ENCODE measurements at regions not wholly inside any gene's neighbourhood (a gene's known extent, or its start where the extent isn't known, plus 50 kb on each side); places are given as distances from the start of the nearest gene placed in this dataset.

- H3K36me3 ChIP-seq, result no peaks in the 10 kb centered on the region
- intact Hi-C loops (cut with DNase I; ENCODE audit: low total_unique reads), result no loop called here
- H3K27ac ChIP-seq, result no peak overlapping the region
- H3K27me3 ChIP-seq, result no peaks in the 10 kb centered on the region
- H3K4me3 ChIP-seq, result peak overlapping the region; percentile 41 to 51
- H3K4me1 ChIP-seq, result no peaks in the 10 kb centered on the region
- H3K9me3 ChIP-seq, result no peaks in the 10 kb centered on the region
- DNase-seq, result no peak
- no peak for TF ChIP-seq CTCF (IDR thresholded peaks at IDR 0.05)
These were observed 931.0 kb downstream of the NLGN4Y start for GRCh38 chrY:15455133-15455937.

GRCh38 chrY:15455980-15456469 is 931.7 kb downstream of the NLGN4Y start:
- Histone ChIP-seq H3K27ac (no peak overlapping the region), H3K36me3 (no peaks in the 10 kb centered on the region), H3K27me3 (no peaks in the 10 kb centered on the region), H3K9me3 (no peaks in the 10 kb centered on the region), H3K4me1 (no peaks in the 10 kb centered on the region), H3K4me3 (peak overlapping the region; percentile 41 to 51)
- DNase-seq, result peak; percentile 42 to 74
- no peak for TF ChIP-seq CTCF (IDR thresholded peaks at IDR 0.05)
- intact Hi-C loops (cut with DNase I; ENCODE audit: low total_unique reads), result no loop called here

GRCh38 chrY:15456491-15456890 is 932.2 kb downstream of the NLGN4Y start:
- H3K27me3 ChIP-seq, result no peaks in the 10 kb centered on the region
- peak in 1 of 2 donors; percentile 23 for DNase-seq
- H3K4me1 ChIP-seq, result no peaks in the 10 kb centered on the region
- intact Hi-C loops (cut with DNase I; ENCODE audit: low total_unique reads), result no loop called here
- H3K36me3 ChIP-seq, result no peaks in the 10 kb centered on the region
- H3K9me3 ChIP-seq, result no peaks in the 10 kb centered on the region
- H3K27ac ChIP-seq, result no peak overlapping the region
- TF ChIP-seq CTCF (IDR thresholded peaks at IDR 0.05), result no peak
- peak overlapping the region; percentile 41 to 51 for H3K4me3 ChIP-seq

- no peak for TF ChIP-seq CTCF (IDR thresholded peaks at IDR 0.05)
- H3K4me3 ChIP-seq, result no peak overlapping the region
- no peak overlapping the region for H3K27ac ChIP-seq
- H3K36me3 ChIP-seq, result no peaks in the 10 kb centered on the region
- no peak for DNase-seq
- H3K4me1 ChIP-seq, result no peaks in the 10 kb centered on the region
- H3K27me3 ChIP-seq, result no peaks in the 10 kb centered on the region
- intact Hi-C loops (cut with DNase I; ENCODE audit: low total_unique reads), result no loop called here
- H3K9me3 ChIP-seq, result no peaks in the 10 kb centered on the region
These were observed 933.4 kb downstream of the NLGN4Y start for GRCh38 chrY:15457682-15458081.

- H3K4me1 ChIP-seq, result no peaks in the 10 kb centered on the region
- H3K4me3 ChIP-seq, result no peak overlapping the region
- TF ChIP-seq CTCF (IDR thresholded peaks at IDR 0.05), result no peak
- intact Hi-C loops (cut with DNase I; ENCODE audit: low total_unique reads), result no loop called here
- H3K27me3 ChIP-seq, result no peaks in the 10 kb centered on the region
- DNase-seq, result no peak
- H3K9me3 ChIP-seq, result no peaks in the 10 kb centered on the region
- H3K36me3 ChIP-seq, result no peaks in the 10 kb centered on the region
- no peak overlapping the region for H3K27ac ChIP-seq
These were observed 934.1 kb downstream of the NLGN4Y start for GRCh38 chrY:15458426-15458825.

All from tibial artery (tissue), 4 donors.